ENCODE measurements at regions not wholly inside any gene's neighbourhood (a gene's known extent, or its start where the extent isn't known, plus 50 kb on each side); places are given as distances from the start of the nearest gene placed in this dataset.

- peaks cover 23% of the 10 kb centered on the region for H3K9me3 ChIP-seq (ENCODE audit: insufficient read depth, low read length, severe bottlenecking)
- no peaks in the 10 kb centered on the region for H3K27me3 ChIP-seq (ENCODE audit: insufficient read depth, low read length, poor library complexity)
- no peak overlapping the region for H3K9ac ChIP-seq (ENCODE audit: low read depth, low read length)
- H3K36me3 ChIP-seq (ENCODE audit: insufficient read depth, low read length) = peaks cover 14% of the 10 kb centered on the region; the same call in 1 of the 2 replicates
- H3K27ac ChIP-seq (ENCODE audit: low read length) = no peak overlapping the region
- no peak for DNase-seq
- no peak overlapping the region for H3K4me3 ChIP-seq (ENCODE audit: low read depth in 1 of 2, low read length in 2 of 2)
- 0 out of 2 replicates have a peak, but pooled peaks cover 3% of the 10 kb centered on the region for H4K20me1 ChIP-seq (ENCODE audit: insufficient read depth, low read length)
- no peaks in the 10 kb centered on the region for H3K79me2 ChIP-seq (ENCODE audit: insufficient read depth, low read length)
- H3K4me1 ChIP-seq (ENCODE audit: insufficient read depth, low read length) = no peaks in the 10 kb centered on the region
- ATAC-seq (ENCODE audit: insufficient read depth, low read depth) = no peak
- H3K4me2 ChIP-seq (ENCODE audit: insufficient read depth, low read length) = no peak overlapping the region
- H2AFZ ChIP-seq (ENCODE audit: low read depth, low read length) = no peak overlapping the region
- TF ChIP-seq EZH2 (IDR thresholded peaks at IDR 0.05; ENCODE audit: borderline replicate concordance, low read depth, low read length, severe bottlenecking) (no peak), CTCF (IDR thresholded peaks at IDR 0.05; ENCODE audit: borderline replicate concordance, extremely low read depth, low read length, poor library complexity, severe bottlenecking) (no peak)
Observed at GRCh38 chr10:128289621-128290020, 163.4 kb upstream of the MKI67 start.

- H3K27ac ChIP-seq (ENCODE audit: low read length) = no peak overlapping the region
- no peaks in the 10 kb centered on the region for H3K79me2 ChIP-seq (ENCODE audit: insufficient read depth, low read length)
- peaks cover 18% of the 10 kb centered on the region for H3K9me3 ChIP-seq (ENCODE audit: insufficient read depth, low read length, severe bottlenecking)
- no peak overlapping the region for H3K4me2 ChIP-seq (ENCODE audit: insufficient read depth, low read length)
- H3K36me3 ChIP-seq (ENCODE audit: insufficient read depth, low read length) = peaks cover 10% of the 10 kb centered on the region; the same call in 1 of the 2 replicates
- TF ChIP-seq EZH2 (IDR thresholded peaks at IDR 0.05; ENCODE audit: borderline replicate concordance, low read depth, low read length, severe bottlenecking) (no peak), CTCF (IDR thresholded peaks at IDR 0.05; ENCODE audit: borderline replicate concordance, extremely low read depth, low read length, poor library complexity, severe bottlenecking) (no peak)
- no peaks in the 10 kb centered on the region for H3K4me1 ChIP-seq (ENCODE audit: insufficient read depth, low read length)
- no peak for ATAC-seq (ENCODE audit: insufficient read depth, low read depth)
- H3K27me3 ChIP-seq (ENCODE audit: insufficient read depth, low read length, poor library complexity) = no peaks in the 10 kb centered on the region
- no peak overlapping the region for H2AFZ ChIP-seq (ENCODE audit: low read depth, low read length)
- no peak overlapping the region for H3K4me3 ChIP-seq (ENCODE audit: low read depth in 1 of 2, low read length in 2 of 2)
- no peaks in the 10 kb centered on the region for H4K20me1 ChIP-seq (ENCODE audit: insufficient read depth, low read length)
- no peak overlapping the region for H3K9ac ChIP-seq (ENCODE audit: low read depth, low read length)
- DNase-seq = no peak
Observed at GRCh38 chr10:128295003-128295402, 168.8 kb upstream of the MKI67 start.

- H3K4me2 ChIP-seq (ENCODE audit: insufficient read depth, low read length) = no peak overlapping the region
- DNase-seq (no peak), ATAC-seq (ENCODE audit: insufficient read depth, low read depth) (no peak)
- no peak overlapping the region for H2AFZ ChIP-seq (ENCODE audit: low read depth, low read length)
- no peak overlapping the region for H3K4me3 ChIP-seq (ENCODE audit: low read depth in 1 of 2, low read length in 2 of 2)
- peaks cover 9% of the 10 kb centered on the region for H3K9me3 ChIP-seq (ENCODE audit: insufficient read depth, low read length, severe bottlenecking)
- no peaks in the 10 kb centered on the region for H3K79me2 ChIP-seq (ENCODE audit: insufficient read depth, low read length)
- no peak overlapping the region for H3K27ac ChIP-seq (ENCODE audit: low read length)
- no peaks in the 10 kb centered on the region for H3K27me3 ChIP-seq (ENCODE audit: insufficient read depth, low read length, poor library complexity)
- TF ChIP-seq CTCF (IDR thresholded peaks at IDR 0.05; ENCODE audit: borderline replicate concordance, extremely low read depth, low read length, poor library complexity, severe bottlenecking) (no peak), EZH2 (IDR thresholded peaks at IDR 0.05; ENCODE audit: borderline replicate concordance, low read depth, low read length, severe bottlenecking) (no peak)
- no peak overlapping the region for H3K9ac ChIP-seq (ENCODE audit: low read depth, low read length)
- H4K20me1 ChIP-seq (ENCODE audit: insufficient read depth, low read length) = no peaks in the 10 kb centered on the region
- H3K36me3 ChIP-seq (ENCODE audit: insufficient read depth, low read length) = 0 out of 2 replicates have a peak, but pooled peaks cover 6% of the 10 kb centered on the region
- no peaks in the 10 kb centered on the region for H3K4me1 ChIP-seq (ENCODE audit: insufficient read depth, low read length)
Observed at GRCh38 chr10:128296253-128297007, 170.2 kb upstream of the MKI67 start.
